OCI-LY7 (cell line): ENCODE measurements at regions not wholly inside any gene's neighbourhood (a gene's known extent, or its start where the extent isn't known, plus 50 kb on each side); places are given as distances from the start of the nearest gene placed in this dataset.

ENCODE experiments used
- BruUV-seq: library from RNA; stranded (reverse); fragments of 400-500 nt; replicated peaks from 2 replicates; lab custom pipeline; 2021; lab: Mats Ljungman, UMichigan
- CTCF ChIA-PET: fragments of 300-600 bp; sonication (Branson Sonifier 250); formaldehyde crosslinking; loops from one replicate; lab custom pipeline; 2022; ENCODE audit warnings: antibody characterized with exemption; ENCODE audit not compliant: unreplicated experiment; lab: Charles Lee
- POLR2A ChIA-PET: fragments of 300-600 bp; sonication (Branson Sonifier 250); formaldehyde crosslinking; loops from one replicate; lab custom pipeline; 2022; ENCODE audit warnings: antibody characterized with exemption; lab: Charles Lee
- DNase-seq: peaks from one replicate; pipeline ENCODE4 v3.0.0-alpha.2; 2015; ENCODE audit warnings: low spot score
- H2AFZ ChIP-seq: fragments of 200-600 bp; sonication (generic), shearing (Covaris generic); 2 replicates; pipeline ENCODE4 v1.6.1; 2014; ENCODE audit warnings: mild to moderate bottlenecking, antibody characterized with exemption, low read length, moderate library complexity
- H3K27ac ChIP-seq: fragments of 200-600 bp; sonication (generic); 2 replicates; pipeline ENCODE4 v1.5.1; 2014; ENCODE audit warnings: mixed run types, low read depth, mild to moderate bottlenecking, moderate library complexity, low read length, inconsistent platforms; ENCODE audit not compliant: poor library complexity, severe bottlenecking
- H3K36me3 ChIP-seq: fragments of 200-600 bp; sonication (generic); 2 replicates; pipeline ENCODE4 v1.6.1; 2014; ENCODE audit warnings: mild to moderate bottlenecking, antibody characterized with exemption, low read length, moderate library complexity, mixed read lengths; ENCODE audit not compliant: insufficient read depth
- H3K4me1 ChIP-seq: fragments of 200-600 bp; sonication (generic); 2 replicates; pipeline ENCODE4 v1.5.1; 2014; ENCODE audit warnings: mild to moderate bottlenecking, low read length; ENCODE audit not compliant: insufficient read depth, poor library complexity, severe bottlenecking
- H3K4me2 ChIP-seq: fragments of 200-600 bp; sonication (generic); 2 replicates; pipeline ENCODE4 v1.6.1; 2014; ENCODE audit warnings: mild to moderate bottlenecking, low read length
- H3K4me3 ChIP-seq: fragments of 200-600 bp; sonication (generic); 2 replicates; pipeline ENCODE4 v1.5.1; 2014; ENCODE audit warnings: mild to moderate bottlenecking, low read depth, low read length; ENCODE audit not compliant: poor library complexity, severe bottlenecking
- H3K79me2 ChIP-seq: fragments of 200-600 bp; sonication (generic); 2 replicates; pipeline ENCODE4 v1.6.1; 2016; ENCODE audit warnings: low read depth, mild to moderate bottlenecking, low read length, moderate library complexity, mixed read lengths; ENCODE audit not compliant: insufficient read depth
- H3K9me2 ChIP-seq: fragments of 200-600 bp; sonication (generic); 2 replicates; pipeline ENCODE4 v1.6.1; 2016; ENCODE audit warnings: mild to moderate bottlenecking, low read length, mixed read lengths; ENCODE audit not compliant: insufficient read depth
- H3K9me3 ChIP-seq: fragments of 200-600 bp; sonication (generic); 2 replicates; pipeline ENCODE4 v1.6.1; 2014; ENCODE audit warnings: mild to moderate bottlenecking, mixed run types, low read length, mixed read lengths
- H4K20me1 ChIP-seq: fragments of 200-600 bp; sonication (generic); 2 replicates; pipeline ENCODE4 v1.6.1; 2014; ENCODE audit warnings: mild to moderate bottlenecking, antibody characterized with exemption, low read length, moderate library complexity, mixed read lengths; ENCODE audit not compliant: insufficient read depth
- CTCF ChIP-seq: fragments of 200-600 bp; sonication (generic); conservative IDR thresholded peaks from 2 replicates; pipeline ENCODE4 v1.5.1; 2014; ENCODE audit warnings: mild to moderate bottlenecking, antibody characterized with exemption, low read length, moderate library complexity, mixed read lengths
- EZH2phosphoT487 ChIP-seq: fragments of 200-600 bp; sonication (generic); IDR thresholded peaks from 2 replicates; pipeline ENCODE4 v1.6.1; 2018; ENCODE audit warnings: low read depth, borderline replicate concordance, mild to moderate bottlenecking, mixed run types, antibody characterized with exemption, low read length, moderate library complexity, mixed read lengths
- intact Hi-C: fragments of 100-400 bp; cut with micrococcal nuclease; formaldehyde crosslinking; loops from one replicate; pipeline ENCODE4 v1.10.0; 2022; ENCODE audit not compliant: unreplicated experiment

GRCh38 chr6:133707456-133707855, 181.5 kb upstream of the TCF21 start:
- Histone ChIP-seq H3K4me3 (no peak overlapping the region), H3K9me3 (no peaks in the 10 kb centered on the region), H2AFZ (no peak overlapping the region), H3K27ac (no peak overlapping the region), H3K36me3 (no peaks in the 10 kb centered on the region), H3K79me2 (no peaks in the 10 kb centered on the region), H4K20me1 (no peaks in the 10 kb centered on the region), H3K9me2 (no peaks in the 10 kb centered on the region), H3K4me2 (no peak overlapping the region), H3K4me1 (no peaks in the 10 kb centered on the region)
- CTCF ChIA-PET, result no interaction called here
- BruUV-seq, result no TSS peak
- TF ChIP-seq CTCF (no peak), EZH2phosphoT487 (no peak)
- no peak for DNase-seq
- intact Hi-C loops, result no loop called here
- POLR2A ChIA-PET, result interaction anchor here (0.7 to 2.5 kb wide), 2 partner anchors 12 to 37 kb away, joined by 3 to 8 read pairs; no protein-coding TSS in a partner anchor

- POLR2A ChIA-PET, result no interaction called here
Observed at GRCh38 chr6:133710826-133711225, 178.1 kb upstream of the TCF21 start.

More at GRCh38 chr6:133710826-133711225, 178.1 kb upstream of the TCF21 start:
- Histone ChIP-seq H3K4me2 (no peak overlapping the region), H3K9me2 (no peaks in the 10 kb centered on the region), H2AFZ (no peak overlapping the region), H3K4me1 (no peaks in the 10 kb centered on the region), H3K27ac (no peak overlapping the region), H4K20me1 (no peaks in the 10 kb centered on the region), H3K79me2 (no peaks in the 10 kb centered on the region), H3K9me3 (no peaks in the 10 kb centered on the region), H3K4me3 (no peak overlapping the region), H3K36me3 (no peaks in the 10 kb centered on the region)
- no TSS peak for BruUV-seq
- no peak for DNase-seq
- TF ChIP-seq EZH2phosphoT487, result no peak
- no peak for TF ChIP-seq CTCF
- CTCF ChIA-PET, result no interaction called here
- intact Hi-C loops, result no loop called here
